Upper lobe of left lung (tissue), 4 donors: ENCODE measurements at regions not wholly inside any gene's neighbourhood (a gene's known extent, or its start where the extent isn't known, plus 50 kb on each side); places are given as distances from the start of the nearest gene placed in this dataset.

Source experiments
- POLR2A ChIP-seq, 4 donors: fragments of 450-650 bp; IDR thresholded peaks; one replicate each; pipeline ENCODE4 v1.5.1; 2016 to 2017; ENCODE audit warnings: antibody characterized with exemption in 4 of 4, mild to moderate bottlenecking in 2 of 4
- TF ChIP-seq, protein P1 (sequence below), 6 experiments: fragments of 450-650 bp in 4 of 6; fragments of 200-600 bp in 2 of 6; sonication (generic) in 2 of 6; IDR thresholded peaks; one replicate each; pipeline ENCODE4 v1.5.1; 2016 to 2019; ENCODE audit warnings: antibody characterized with exemption in 6 of 6

DNA sequence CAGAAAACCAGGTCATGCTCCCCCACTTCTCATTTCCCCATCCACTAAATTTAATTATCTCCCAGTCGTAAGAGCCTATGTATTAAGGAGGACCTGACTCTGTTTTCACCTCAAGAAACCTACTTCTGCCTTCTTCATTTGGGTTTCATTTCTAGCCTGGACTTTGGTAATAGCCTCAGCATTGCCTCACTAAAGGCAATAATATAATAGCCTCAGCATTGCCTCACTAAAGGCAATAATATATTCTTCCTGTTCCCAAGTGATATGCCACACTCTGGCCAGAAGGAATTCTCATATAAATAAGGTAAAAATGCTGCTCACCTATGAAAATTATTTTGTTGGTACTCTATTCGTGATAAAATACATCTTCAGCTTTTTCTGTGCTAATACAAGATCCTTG, 993.9 kb downstream of the EFNB2 start:
- TF ChIP-seq, protein P1, sequence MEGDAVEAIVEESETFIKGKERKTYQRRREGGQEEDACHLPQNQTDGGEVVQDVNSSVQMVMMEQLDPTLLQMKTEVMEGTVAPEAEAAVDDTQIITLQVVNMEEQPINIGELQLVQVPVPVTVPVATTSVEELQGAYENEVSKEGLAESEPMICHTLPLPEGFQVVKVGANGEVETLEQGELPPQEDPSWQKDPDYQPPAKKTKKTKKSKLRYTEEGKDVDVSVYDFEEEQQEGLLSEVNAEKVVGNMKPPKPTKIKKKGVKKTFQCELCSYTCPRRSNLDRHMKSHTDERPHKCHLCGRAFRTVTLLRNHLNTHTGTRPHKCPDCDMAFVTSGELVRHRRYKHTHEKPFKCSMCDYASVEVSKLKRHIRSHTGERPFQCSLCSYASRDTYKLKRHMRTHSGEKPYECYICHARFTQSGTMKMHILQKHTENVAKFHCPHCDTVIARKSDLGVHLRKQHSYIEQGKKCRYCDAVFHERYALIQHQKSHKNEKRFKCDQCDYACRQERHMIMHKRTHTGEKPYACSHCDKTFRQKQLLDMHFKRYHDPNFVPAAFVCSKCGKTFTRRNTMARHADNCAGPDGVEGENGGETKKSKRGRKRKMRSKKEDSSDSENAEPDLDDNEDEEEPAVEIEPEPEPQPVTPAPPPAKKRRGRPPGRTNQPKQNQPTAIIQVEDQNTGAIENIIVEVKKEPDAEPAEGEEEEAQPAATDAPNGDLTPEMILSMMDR (IDR thresholded peaks at IDR 0.05): no peak
- TF ChIP-seq POLR2A (IDR thresholded peaks at IDR 0.05): no peak
